ENCODE measurements at regions not wholly inside any gene's neighbourhood (a gene's known extent, or its start where the extent isn't known, plus 50 kb on each side); places are given as distances from the start of the nearest gene placed in this dataset.
"Not testable (repeated sequence)": the region's sequence is repeated elsewhere in the genome, so short reads cannot be mapped to it uniquely, and the experiment has no call there.

- no peaks in the 10 kb centered on the region for H3K27me3 ChIP-seq (ENCODE audit: control insufficient read depth, insufficient read depth, low read length, poor library complexity, severe bottlenecking)
- DNase-seq: no peak
- no peaks in the 10 kb centered on the region for H3K9me3 ChIP-seq (ENCODE audit: control insufficient read depth, low read length)
- Mint-ChIP-seq H3K36me3 (ENCODE audit: low read depth) (no peaks in the 10 kb centered on the region), H3K4me3 (no peak overlapping the region), H3K4me1 (no peaks in the 10 kb centered on the region), H3K27ac (no peak overlapping the region), H3K9me3 (peaks cover 2% of the 10 kb centered on the region), H3K27me3 (ENCODE audit: insufficient read depth) (no peaks in the 10 kb centered on the region)
- no peak overlapping the region for H3K4me3 ChIP-seq (ENCODE audit: low read length)
- no peak for TF ChIP-seq CTCF (conservative IDR thresholded peaks at IDR 0.05)
- no peaks in the 10 kb centered on the region for H3K36me3 ChIP-seq (ENCODE audit: control insufficient read depth, insufficient read depth, low read length)
- WGBS, 2 experiments (ENCODE audit: insufficient coverage in 1 of 2, insufficient read length in 1 of 2): 97 to 100% methylated on average over 2 to 4 of the region's 4 CpGs
- no peaks in the 10 kb centered on the region for H3K4me1 ChIP-seq (ENCODE audit: control insufficient read depth, insufficient read depth, low read length)
- H3K27ac ChIP-seq (ENCODE audit: low read depth, low read length): no peak overlapping the region
- no peak overlapping the region for H3K9ac ChIP-seq (ENCODE audit: extremely low read depth, low read length, poor library complexity, severe bottlenecking)
These were observed 1817.7 kb downstream of the LRRC4C start for GRCh38 chr11:39641751-39642150.

- Histone ChIP-seq H3K27me3 (ENCODE audit: control insufficient read depth, insufficient read depth, low read length, poor library complexity, severe bottlenecking) (no peaks in the 10 kb centered on the region), H3K9ac (ENCODE audit: extremely low read depth, low read length, poor library complexity, severe bottlenecking) (no peak overlapping the region), H3K27ac (ENCODE audit: low read depth, low read length) (no peak overlapping the region), H3K4me1 (ENCODE audit: control insufficient read depth, insufficient read depth, low read length) (no peaks in the 10 kb centered on the region), H3K36me3 (ENCODE audit: control insufficient read depth, insufficient read depth, low read length) (no peaks in the 10 kb centered on the region), H3K9me3 (ENCODE audit: control insufficient read depth, low read length) (no peaks in the 10 kb centered on the region), H3K4me3 (ENCODE audit: low read length) (no peak overlapping the region)
- no peak overlapping the region for H3K27ac Mint-ChIP-seq
- H3K4me1 Mint-ChIP-seq: no peaks in the 10 kb centered on the region
- WGBS, 2 experiments (ENCODE audit: insufficient coverage in 1 of 2, insufficient read length in 1 of 2): 88% methylated on average over 2 of the region's 2 CpGs; no CpG with 5 or more reads in 1 of the 2 experiments
- H3K4me3 Mint-ChIP-seq: no peak overlapping the region
- no peaks in the 10 kb centered on the region for H3K36me3 Mint-ChIP-seq (ENCODE audit: low read depth)
- no peaks in the 10 kb centered on the region for H3K27me3 Mint-ChIP-seq (ENCODE audit: insufficient read depth)
- no peak for DNase-seq
- no peak for TF ChIP-seq CTCF (conservative IDR thresholded peaks at IDR 0.05)
- no peaks in the 10 kb centered on the region for H3K9me3 Mint-ChIP-seq
These were observed 1829.1 kb downstream of the LRRC4C start for GRCh38 chr11:39630365-39630764.

GRCh38 chr11:39628311-39628710 is 1831.1 kb downstream of the LRRC4C start:
- H3K4me1 ChIP-seq (ENCODE audit: control insufficient read depth, insufficient read depth, low read length): no peaks in the 10 kb centered on the region
- no peaks in the 10 kb centered on the region for H3K4me1 Mint-ChIP-seq
- WGBS, 2 experiments (ENCODE audit: insufficient coverage in 1 of 2, insufficient read length in 1 of 2): 100% methylated on average over 1 of the region's 2 CpGs; no CpG with 5 or more reads in 1 of the 2 experiments
- no peak overlapping the region for H3K9ac ChIP-seq (ENCODE audit: extremely low read depth, low read length, poor library complexity, severe bottlenecking)
- H3K27me3 ChIP-seq (ENCODE audit: control insufficient read depth, insufficient read depth, low read length, poor library complexity, severe bottlenecking): no peaks in the 10 kb centered on the region
- H3K27ac ChIP-seq (ENCODE audit: low read depth, low read length): no peak overlapping the region
- TF ChIP-seq CTCF (conservative IDR thresholded peaks at IDR 0.05): no peak
- no peak for DNase-seq
- no peaks in the 10 kb centered on the region for H3K9me3 ChIP-seq (ENCODE audit: control insufficient read depth, low read length)
- H3K27me3 Mint-ChIP-seq (ENCODE audit: insufficient read depth): no peaks in the 10 kb centered on the region
- H3K4me3 ChIP-seq (ENCODE audit: low read length): no peak overlapping the region
- H3K36me3 ChIP-seq (ENCODE audit: control insufficient read depth, insufficient read depth, low read length): no peaks in the 10 kb centered on the region
- H3K9me3 Mint-ChIP-seq: no peaks in the 10 kb centered on the region
- no peak overlapping the region for H3K27ac Mint-ChIP-seq
- H3K4me3 Mint-ChIP-seq: no peak overlapping the region
- H3K36me3 Mint-ChIP-seq (ENCODE audit: low read depth): no peaks in the 10 kb centered on the region

GRCh38 chr11:39620309-39620708 is 1839.1 kb downstream of the LRRC4C start:
- H3K36me3 ChIP-seq (ENCODE audit: control insufficient read depth, insufficient read depth, low read length); H3K27me3 Mint-ChIP-seq (ENCODE audit: insufficient read depth); H3K4me3 ChIP-seq (ENCODE audit: low read length); H3K4me1 Mint-ChIP-seq; H3K9ac ChIP-seq (ENCODE audit: extremely low read depth, low read length, poor library complexity, severe bottlenecking); H3K27ac ChIP-seq (ENCODE audit: low read depth, low read length); H3K9me3 ChIP-seq (ENCODE audit: control insufficient read depth, low read length); H3K36me3 Mint-ChIP-seq (ENCODE audit: low read depth); H3K9me3 Mint-ChIP-seq; H3K4me3 Mint-ChIP-seq; H3K27ac Mint-ChIP-seq; DNase-seq; H3K27me3 ChIP-seq (ENCODE audit: control insufficient read depth, insufficient read depth, low read length, poor library complexity, severe bottlenecking); H3K4me1 ChIP-seq (ENCODE audit: control insufficient read depth, insufficient read depth, low read length): not testable (repeated sequence)
- no CpG with 5 or more reads among the region's 3 CpGs for WGBS, 2 experiments (ENCODE audit: insufficient coverage in 1 of 2, insufficient read length in 1 of 2)

Measured in endodermal cell (in vitro differentiated cells).